ENCODE measurements at regions not wholly inside any gene's neighbourhood (a gene's known extent, or its start where the extent isn't known, plus 50 kb on each side); places are given as distances from the start of the nearest gene placed in this dataset.

GRCh38 chr14:54174457-54174856 is 217.8 kb upstream of the BMP4 start:
- H3K27me3 ChIP-seq (ENCODE audit: control insufficient read depth, insufficient read depth, low read length): no peaks in the 10 kb centered on the region
- H3K4me3 ChIP-seq (replicated peaks in 1 of 4; ENCODE audit: control extremely low read depth in 1 of 4, insufficient read depth in 1 of 4, low read depth in 3 of 4, low read length in 4 of 4): no peak overlapping the region
- no peaks in the 10 kb centered on the region for H3K36me3 ChIP-seq (ENCODE audit: control insufficient read depth, insufficient read depth, low read length)
- no peaks in the 10 kb centered on the region for H3K4me1 ChIP-seq (ENCODE audit: control insufficient read depth, extremely low read depth, insufficient read depth, low read length)
- no peaks in the 10 kb centered on the region for H3K79me2 ChIP-seq (ENCODE audit: control insufficient read depth, insufficient read depth, low read length)
- H4K20me1 ChIP-seq (ENCODE audit: control insufficient read depth, extremely low read depth, insufficient read depth, low read length): no peaks in the 10 kb centered on the region
- peak in 1 of 2 donors; percentile 2 for DNase-seq (ENCODE audit: low read depth in 2 of 2)
- H3K9ac ChIP-seq (ENCODE audit: insufficient read depth, low read length): no peak overlapping the region
- H3K27ac ChIP-seq (ENCODE audit: insufficient read depth, low read length): no peak overlapping the region
- TF ChIP-seq CTCF (conservative IDR thresholded peaks at IDR 0.05 in 1 of 2, IDR thresholded peaks at IDR 0.05 in 1 of 2; ENCODE audit: low read depth in 1 of 2, low read length in 2 of 2): no peak
- no peak for TF ChIP-seq EZH2 (IDR thresholded peaks at IDR 0.05; ENCODE audit: low read length, missing control alignments)
- no peaks in the 10 kb centered on the region for H3K9me3 ChIP-seq (ENCODE audit: control insufficient read depth, insufficient read depth, low read depth, low read length)
- H3K4me2 ChIP-seq (ENCODE audit: extremely low read depth, insufficient read depth, low read length): no peak overlapping the region
- H2AFZ ChIP-seq (ENCODE audit: low read length): no peak overlapping the region

GRCh38 chr14:54175298-54175942 is 218.8 kb upstream of the BMP4 start:
- TF ChIP-seq CTCF (conservative IDR thresholded peaks at IDR 0.05 in 1 of 2, IDR thresholded peaks at IDR 0.05 in 1 of 2; ENCODE audit: low read depth in 1 of 2, low read length in 2 of 2) (peak; percentile 78 to 84), EZH2 (IDR thresholded peaks at IDR 0.05; ENCODE audit: low read length, missing control alignments) (no peak)
- Histone ChIP-seq H3K4me1 (ENCODE audit: control insufficient read depth, extremely low read depth, insufficient read depth, low read length) (no peaks in the 10 kb centered on the region), H3K9ac (ENCODE audit: insufficient read depth, low read length) (no peak overlapping the region), H3K9me3 (ENCODE audit: control insufficient read depth, insufficient read depth, low read depth, low read length) (no peaks in the 10 kb centered on the region), H3K79me2 (ENCODE audit: control insufficient read depth, insufficient read depth, low read length) (no peaks in the 10 kb centered on the region), H3K4me2 (ENCODE audit: extremely low read depth, insufficient read depth, low read length) (peak overlapping the region; percentile 16), H3K4me3 (replicated peaks in 1 of 4; ENCODE audit: control extremely low read depth in 1 of 4, insufficient read depth in 1 of 4, low read depth in 3 of 4, low read length in 4 of 4) (no peak overlapping the region), H3K36me3 (ENCODE audit: control insufficient read depth, insufficient read depth, low read length) (no peaks in the 10 kb centered on the region), H4K20me1 (ENCODE audit: control insufficient read depth, extremely low read depth, insufficient read depth, low read length) (no peaks in the 10 kb centered on the region), H3K27ac (ENCODE audit: insufficient read depth, low read length) (no peak overlapping the region), H2AFZ (ENCODE audit: low read length) (no peak overlapping the region), H3K27me3 (ENCODE audit: control insufficient read depth, insufficient read depth, low read length) (no peaks in the 10 kb centered on the region)
- peak; percentile 65 to 83 for DNase-seq (ENCODE audit: low read depth in 2 of 2)

GRCh38 chr14:54177019-54177418 is 219.8 kb upstream of the CDKN3 start:
- H3K79me2 ChIP-seq (ENCODE audit: control insufficient read depth, insufficient read depth, low read length): no peaks in the 10 kb centered on the region
- DNase-seq (ENCODE audit: low read depth in 2 of 2): no peak
- H3K9me3 ChIP-seq (ENCODE audit: control insufficient read depth, insufficient read depth, low read depth, low read length): no peaks in the 10 kb centered on the region
- H3K4me1 ChIP-seq (ENCODE audit: control insufficient read depth, extremely low read depth, insufficient read depth, low read length): no peaks in the 10 kb centered on the region
- no peaks in the 10 kb centered on the region for H3K27me3 ChIP-seq (ENCODE audit: control insufficient read depth, insufficient read depth, low read length)
- H4K20me1 ChIP-seq (ENCODE audit: control insufficient read depth, extremely low read depth, insufficient read depth, low read length): no peaks in the 10 kb centered on the region
- no peak overlapping the region for H3K9ac ChIP-seq (ENCODE audit: insufficient read depth, low read length)
- H3K36me3 ChIP-seq (ENCODE audit: control insufficient read depth, insufficient read depth, low read length): no peaks in the 10 kb centered on the region
- H2AFZ ChIP-seq (ENCODE audit: low read length): no peak overlapping the region
- no peak overlapping the region for H3K4me3 ChIP-seq (replicated peaks in 1 of 4; ENCODE audit: control extremely low read depth in 1 of 4, insufficient read depth in 1 of 4, low read depth in 3 of 4, low read length in 4 of 4)
- TF ChIP-seq EZH2 (IDR thresholded peaks at IDR 0.05; ENCODE audit: low read length, missing control alignments): no peak
- TF ChIP-seq CTCF (conservative IDR thresholded peaks at IDR 0.05 in 1 of 2, IDR thresholded peaks at IDR 0.05 in 1 of 2; ENCODE audit: low read depth in 1 of 2, low read length in 2 of 2): no peak
- H3K4me2 ChIP-seq (ENCODE audit: extremely low read depth, insufficient read depth, low read length): no peak overlapping the region
- H3K27ac ChIP-seq (ENCODE audit: insufficient read depth, low read length): no peak overlapping the region
